ENCODE measurements at regions not wholly inside any gene's neighbourhood (a gene's known extent, or its start where the extent isn't known, plus 50 kb on each side); places are given as distances from the start of the nearest gene placed in this dataset.

GRCh38 chr5:14930486-14930885 lies 58.9 kb upstream of the ANKH start:
- TF ChIP-seq CREB1 (IDR thresholded peaks at IDR 0.05) (no peak), POLR2AphosphoS5 (IDR thresholded peaks at IDR 0.05; ENCODE audit: low read depth, low read length) (no peak), EP300 (IDR thresholded peaks at IDR 0.05; ENCODE audit: borderline replicate concordance in 1 of 2, low read depth in 2 of 2, low read length in 2 of 2) (no peak), CHD1 (IDR thresholded peaks at IDR 0.05; ENCODE audit: low read depth, low read length) (no peak), POLR2A (IDR thresholded peaks at IDR 0.05; ENCODE audit: control extremely low read depth in 1 of 2, low read depth in 2 of 2, low read length in 2 of 2) (no peak), RFX5 (IDR thresholded peaks at IDR 0.05; ENCODE audit: borderline replicate concordance, low read depth, low read length) (no peak), EZH2 (IDR thresholded peaks at IDR 0.05; ENCODE audit: low read depth, low read length, severe bottlenecking) (no peak), TEAD4 (IDR thresholded peaks at IDR 0.05; ENCODE audit: low read depth, low read length) (no peak)
- TF ChIP-seq, protein P1, sequence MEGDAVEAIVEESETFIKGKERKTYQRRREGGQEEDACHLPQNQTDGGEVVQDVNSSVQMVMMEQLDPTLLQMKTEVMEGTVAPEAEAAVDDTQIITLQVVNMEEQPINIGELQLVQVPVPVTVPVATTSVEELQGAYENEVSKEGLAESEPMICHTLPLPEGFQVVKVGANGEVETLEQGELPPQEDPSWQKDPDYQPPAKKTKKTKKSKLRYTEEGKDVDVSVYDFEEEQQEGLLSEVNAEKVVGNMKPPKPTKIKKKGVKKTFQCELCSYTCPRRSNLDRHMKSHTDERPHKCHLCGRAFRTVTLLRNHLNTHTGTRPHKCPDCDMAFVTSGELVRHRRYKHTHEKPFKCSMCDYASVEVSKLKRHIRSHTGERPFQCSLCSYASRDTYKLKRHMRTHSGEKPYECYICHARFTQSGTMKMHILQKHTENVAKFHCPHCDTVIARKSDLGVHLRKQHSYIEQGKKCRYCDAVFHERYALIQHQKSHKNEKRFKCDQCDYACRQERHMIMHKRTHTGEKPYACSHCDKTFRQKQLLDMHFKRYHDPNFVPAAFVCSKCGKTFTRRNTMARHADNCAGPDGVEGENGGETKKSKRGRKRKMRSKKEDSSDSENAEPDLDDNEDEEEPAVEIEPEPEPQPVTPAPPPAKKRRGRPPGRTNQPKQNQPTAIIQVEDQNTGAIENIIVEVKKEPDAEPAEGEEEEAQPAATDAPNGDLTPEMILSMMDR (IDR thresholded peaks at IDR 0.05; ENCODE audit: control extremely low read depth in 1 of 3, insufficient read depth in 1 of 3, low read depth in 1 of 3, low read length in 3 of 3), result no peak

All from H1 (cell line).